ENCODE measurements at regions not wholly inside any gene's neighbourhood (a gene's known extent, or its start where the extent isn't known, plus 50 kb on each side); places are given as distances from the start of the nearest gene placed in this dataset.

GRCh38 chr3:175869404-175869803, 1010.3 kb downstream of the NAALADL2 start:
- TF ChIP-seq CTCF (conservative IDR thresholded peaks at IDR 0.05) (no peak), EZH2 (IDR thresholded peaks at IDR 0.05; ENCODE audit: low read depth) (no peak)

All from PC-9 (cell line).